ENCODE measurements at regions not wholly inside any gene's neighbourhood (a gene's known extent, or its start where the extent isn't known, plus 50 kb on each side); places are given as distances from the start of the nearest gene placed in this dataset.

- TF ChIP-seq GATA2 (IDR thresholded peaks at IDR 0.05; ENCODE audit: low read depth, low read length) (no peak), GATA3 (IDR thresholded peaks at IDR 0.05; ENCODE audit: low read depth, low read length) (no peak)
Observed at GRCh38 chr4:35725131-35725530, 519.2 kb downstream of the ARAP2 start.

All from SH-SY5Y (cell line).